Activated T-helper 2 cell treated with anti-CD3 and anti-CD28 coated beads, Interferon-gamma antibody, Interleukin-2, Interleukin-4, amounts not matched to agents 10 μg/mL and 5 μg/mL and 100 μg/mL, durations not matched to agents 14 hours and 24 hours and 36 hours (primary cell): ENCODE measurements at regions not wholly inside any gene's neighbourhood (a gene's known extent, or its start where the extent isn't known, plus 50 kb on each side); places are given as distances from the start of the nearest gene placed in this dataset.

Experiments
- DNase-seq: peaks from one replicate; pipeline ENCODE4 v3.0.0; 2021; ENCODE audit warnings: low spot score
- H3K27ac Mint-ChIP-seq: one replicate; pipeline ENCODE4 v1.8.0; 2021; ENCODE audit warnings: mixed read lengths
- H3K27me3 Mint-ChIP-seq: one replicate; pipeline ENCODE4 v1.8.0; 2021; ENCODE audit warnings: low read depth, mixed read lengths
- H3K36me3 Mint-ChIP-seq: one replicate; pipeline ENCODE4 v1.8.0; 2021; ENCODE audit warnings: low read depth, mixed read lengths
- H3K4me1 Mint-ChIP-seq: one replicate; pipeline ENCODE4 v1.8.0; 2021; ENCODE audit warnings: low read depth, mixed read lengths
- H3K4me3 Mint-ChIP-seq: one replicate; pipeline ENCODE4 v1.8.0; 2021; ENCODE audit warnings: low read depth, mild to moderate bottlenecking, moderate library complexity, mixed read lengths
- H3K9me3 Mint-ChIP-seq: one replicate; pipeline ENCODE4 v1.8.0; 2021; ENCODE audit warnings: mixed read lengths
- intact Hi-C: fragments of 100-400 bp; cut with micrococcal nuclease; formaldehyde crosslinking; loops from one replicate; pipeline ENCODE4 v1.15.1; 2023

DNA sequence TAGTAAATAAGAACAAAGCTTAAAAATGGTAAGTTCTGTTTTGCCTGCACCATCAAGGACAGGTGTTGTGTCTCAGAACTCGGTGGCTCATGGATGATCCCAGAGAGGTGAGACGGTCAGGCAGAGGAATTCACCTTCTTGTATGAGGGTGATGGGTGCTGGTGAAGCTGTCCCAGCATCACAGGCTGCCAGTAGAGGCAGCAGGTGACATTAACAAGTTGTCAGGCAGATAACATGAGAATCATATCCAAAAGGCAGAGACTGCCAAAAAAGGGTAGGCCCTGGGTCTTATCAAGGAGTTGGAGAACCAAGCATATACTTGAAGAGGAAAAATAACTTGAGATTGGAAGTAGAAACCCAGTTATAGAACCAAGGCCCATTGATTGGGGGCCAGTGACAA, 437.8 kb downstream of the DYNC2H1 start:
- intact Hi-C loops = no loop called here
- no peaks in the 10 kb centered on the region for H3K27me3 Mint-ChIP-seq
- H3K36me3 Mint-ChIP-seq = no peaks in the 10 kb centered on the region
- H3K4me3 Mint-ChIP-seq = no peak overlapping the region
- H3K4me1 Mint-ChIP-seq = no peaks in the 10 kb centered on the region
- DNase-seq = no peak
- H3K9me3 Mint-ChIP-seq = no peaks in the 10 kb centered on the region
- H3K27ac Mint-ChIP-seq = no peak overlapping the region

DNA sequence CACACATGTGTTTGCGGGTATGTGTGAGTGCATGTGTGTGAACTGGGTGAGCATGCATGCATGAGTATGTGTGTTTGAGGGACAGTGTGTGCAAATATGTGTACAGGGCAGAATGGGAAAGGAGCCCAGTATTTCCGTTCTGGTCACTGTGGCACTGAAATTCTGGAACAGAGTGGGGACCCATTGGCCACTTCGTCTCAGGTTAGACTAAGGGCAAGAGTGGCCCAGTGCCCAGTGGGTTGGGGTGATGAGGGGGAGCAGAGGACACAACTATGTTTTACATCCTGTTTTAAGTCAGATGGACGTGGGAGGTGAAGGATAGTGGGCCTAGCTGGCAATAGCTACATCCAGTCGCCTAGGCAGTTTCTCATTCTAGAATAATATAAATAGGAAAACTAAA, 438.5 kb downstream of the DYNC2H1 start:
- Mint-ChIP-seq H3K4me3 (no peak overlapping the region), H3K27ac (no peak overlapping the region), H3K36me3 (no peaks in the 10 kb centered on the region), H3K9me3 (no peaks in the 10 kb centered on the region), H3K4me1 (no peaks in the 10 kb centered on the region), H3K27me3 (no peaks in the 10 kb centered on the region)
- intact Hi-C loops = no loop called here
- DNase-seq = no peak

DNA sequence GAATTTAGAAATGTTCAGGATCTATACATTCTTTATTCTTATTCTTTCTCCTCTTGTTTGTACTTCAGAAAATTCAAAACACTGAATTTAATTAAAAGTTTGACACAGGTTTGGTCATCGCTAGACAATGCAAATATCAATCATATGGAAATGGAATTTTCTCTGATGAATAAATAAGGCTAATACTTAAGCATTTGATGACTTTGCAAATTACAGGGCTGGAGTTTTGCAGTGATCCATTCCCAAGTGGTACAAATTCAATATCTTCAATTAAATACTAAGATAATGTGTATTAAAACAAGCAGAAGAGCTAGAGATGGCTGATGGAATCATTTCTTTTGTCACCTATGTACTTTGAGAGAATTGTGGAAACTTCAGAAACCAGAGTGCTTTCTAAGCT, 439.6 kb downstream of the DYNC2H1 start:
- H3K27ac Mint-ChIP-seq = no peak overlapping the region
- H3K4me1 Mint-ChIP-seq = no peaks in the 10 kb centered on the region
- DNase-seq = no peak
- no peaks in the 10 kb centered on the region for H3K27me3 Mint-ChIP-seq
- no peaks in the 10 kb centered on the region for H3K9me3 Mint-ChIP-seq
- no peaks in the 10 kb centered on the region for H3K36me3 Mint-ChIP-seq
- intact Hi-C loops = no loop called here
- H3K4me3 Mint-ChIP-seq = no peak overlapping the region

DNA sequence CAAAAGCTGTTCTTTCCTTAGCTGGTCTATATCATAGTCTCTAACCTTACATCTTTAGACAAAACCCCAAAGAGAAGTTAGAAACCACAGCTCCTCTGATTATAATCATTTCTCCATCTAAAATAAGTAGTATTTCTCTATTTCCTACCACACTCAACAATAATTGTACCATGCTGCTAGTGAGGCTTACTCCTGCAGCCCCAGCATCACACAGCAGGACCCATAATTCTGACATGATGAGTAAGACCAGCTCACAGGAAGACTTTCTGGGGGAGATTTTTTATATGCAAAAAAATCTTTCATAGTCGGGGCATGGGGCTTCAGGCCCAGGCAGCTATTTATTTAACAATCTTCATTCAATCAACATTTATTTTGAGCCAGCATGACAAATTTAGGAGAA, 441.6 kb downstream of the DYNC2H1 start:
- Mint-ChIP-seq H3K9me3 (no peaks in the 10 kb centered on the region), H3K4me3 (no peak overlapping the region), H3K27ac (no peak overlapping the region), H3K4me1 (no peaks in the 10 kb centered on the region), H3K36me3 (no peaks in the 10 kb centered on the region), H3K27me3 (no peaks in the 10 kb centered on the region)
- intact Hi-C loops = no loop called here
- no peak for DNase-seq

DNA sequence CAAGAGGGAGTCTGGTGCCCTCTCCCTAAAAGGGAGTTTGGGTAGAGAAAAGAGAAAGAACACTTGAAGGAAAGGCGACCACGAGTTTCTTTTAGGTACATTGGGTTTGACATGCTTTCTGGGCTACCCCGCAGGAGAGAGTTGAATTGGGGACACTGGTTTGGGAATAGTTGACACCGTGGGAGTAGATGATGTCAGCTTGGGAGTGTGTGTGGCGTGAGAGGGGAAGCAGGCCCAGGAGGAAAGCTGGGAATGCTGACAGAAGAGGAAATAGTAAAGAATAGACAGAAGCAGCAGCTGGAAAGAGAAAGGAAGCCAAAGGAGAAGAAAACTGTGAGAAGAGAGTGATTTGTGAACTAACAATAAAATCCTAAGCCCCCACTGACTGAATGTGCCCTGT, 442.9 kb downstream of the DYNC2H1 start:
- H3K27me3 Mint-ChIP-seq = no peaks in the 10 kb centered on the region
- no peaks in the 10 kb centered on the region for H3K36me3 Mint-ChIP-seq
- H3K27ac Mint-ChIP-seq = no peak overlapping the region
- no peak for DNase-seq
- intact Hi-C loops = no loop called here
- H3K4me3 Mint-ChIP-seq = no peak overlapping the region
- no peaks in the 10 kb centered on the region for H3K9me3 Mint-ChIP-seq
- H3K4me1 Mint-ChIP-seq = no peaks in the 10 kb centered on the region

DNA sequence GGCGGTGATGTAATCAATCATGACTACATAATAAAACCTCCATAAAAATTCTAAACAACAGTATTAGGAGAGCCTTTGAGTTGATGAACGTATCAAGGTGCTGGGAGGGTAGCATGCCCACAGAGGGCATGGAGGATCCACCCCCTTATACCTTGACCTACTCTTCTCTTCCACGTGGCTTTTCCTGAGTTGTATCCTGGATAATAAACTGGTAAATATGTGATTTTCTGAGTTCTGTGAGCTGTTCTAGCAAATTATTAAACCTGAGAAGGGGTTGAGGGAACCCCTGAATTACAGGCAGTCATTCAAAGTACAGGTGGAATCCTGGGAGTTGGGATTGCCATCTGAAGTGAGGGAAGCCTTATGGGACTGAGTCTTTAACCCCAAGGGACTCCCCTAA, 446.9 kb downstream of the DYNC2H1 start:
- Mint-ChIP-seq H3K9me3 (no peaks in the 10 kb centered on the region), H3K36me3 (no peaks in the 10 kb centered on the region), H3K27ac (no peak overlapping the region), H3K4me1 (no peaks in the 10 kb centered on the region), H3K27me3 (no peaks in the 10 kb centered on the region), H3K4me3 (no peak overlapping the region)
- no peak for DNase-seq
- intact Hi-C loops = no loop called here

DNA sequence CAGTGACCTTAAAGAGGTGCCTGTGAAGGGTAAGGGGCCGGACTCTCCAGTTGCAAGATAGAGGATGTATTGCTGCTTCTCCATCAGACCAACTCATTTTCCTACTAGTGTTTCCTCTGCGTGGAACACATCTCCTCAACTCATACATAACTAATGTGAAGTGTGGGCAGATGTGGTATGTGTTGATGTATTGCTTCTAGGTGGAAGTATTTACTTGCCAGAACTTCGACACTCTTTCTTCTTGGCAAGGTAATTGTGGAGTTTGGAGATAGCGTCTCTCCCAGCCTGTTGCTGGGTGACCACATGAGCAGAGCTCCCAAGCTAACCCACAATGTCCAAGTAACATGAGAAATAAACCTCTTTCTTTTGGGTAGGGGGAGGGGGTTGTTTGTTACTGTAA, 456.9 kb downstream of the DYNC2H1 start:
- Mint-ChIP-seq H3K27me3 (no peaks in the 10 kb centered on the region), H3K4me1 (no peaks in the 10 kb centered on the region)
- intact Hi-C loops = no loop called here

DNA sequence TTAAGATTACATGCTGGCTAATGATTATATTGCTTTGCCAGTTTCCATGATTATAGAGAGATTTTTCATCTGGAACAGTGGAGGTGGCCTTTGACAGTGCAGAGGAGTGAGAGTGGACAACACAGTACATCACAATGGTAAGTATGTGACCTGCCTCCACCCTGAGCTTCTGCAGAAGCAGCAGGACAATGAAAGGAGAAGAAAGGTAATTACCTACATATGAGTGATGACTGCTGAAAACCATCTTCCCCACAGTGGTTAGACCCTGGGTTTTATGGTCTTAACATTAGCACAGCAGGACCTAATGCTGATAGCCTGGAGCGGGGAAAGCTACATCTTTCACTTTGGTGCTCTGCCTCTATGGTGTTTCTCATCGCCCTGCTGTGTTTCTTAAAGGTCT, 454.7 kb upstream of the DDI1 start:
- H3K27me3 Mint-ChIP-seq = no peaks in the 10 kb centered on the region
- H3K36me3 Mint-ChIP-seq = no peaks in the 10 kb centered on the region
- no peak overlapping the region for H3K4me3 Mint-ChIP-seq
- H3K9me3 Mint-ChIP-seq = peaks cover 5% of the 10 kb centered on the region
- no peak for DNase-seq
- intact Hi-C loops = no loop called here
- H3K4me1 Mint-ChIP-seq = no peaks in the 10 kb centered on the region
- H3K27ac Mint-ChIP-seq = no peak overlapping the region

More for the DNA sequence above, 456.9 kb downstream of the DYNC2H1 start:
- H3K36me3 Mint-ChIP-seq = no peaks in the 10 kb centered on the region
- no peak overlapping the region for H3K4me3 Mint-ChIP-seq
- no peak for DNase-seq
- H3K9me3 Mint-ChIP-seq = no peaks in the 10 kb centered on the region
- no peak overlapping the region for H3K27ac Mint-ChIP-seq

DNA sequence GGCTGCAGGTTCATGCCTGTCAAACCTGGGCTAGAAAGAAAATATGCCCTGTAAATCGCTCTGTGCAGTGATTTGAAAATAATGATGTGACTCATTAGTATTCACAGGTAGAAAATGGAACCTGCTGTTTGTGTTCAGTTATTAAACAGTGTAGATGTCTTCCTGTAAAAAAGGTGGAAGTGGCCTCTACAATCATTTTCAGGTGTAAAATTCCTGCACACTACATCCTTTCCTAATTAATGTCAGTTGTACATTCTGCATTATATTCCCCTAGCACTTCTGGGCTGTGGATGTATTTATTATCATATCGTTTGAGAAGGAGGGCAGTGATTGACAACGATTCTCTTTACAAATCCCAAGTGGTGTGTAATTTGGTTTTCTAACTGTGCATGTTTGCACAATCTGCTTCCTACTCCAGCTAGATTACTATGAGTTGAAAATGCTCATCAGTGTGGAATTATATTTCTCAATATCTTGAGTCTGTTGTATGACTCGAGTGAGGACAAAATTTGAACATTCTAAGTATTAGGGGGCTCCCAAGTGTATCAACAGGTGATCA, 454.0 kb upstream of the DDI1 start:
- no peak overlapping the region for H3K4me3 Mint-ChIP-seq
- no peaks in the 10 kb centered on the region for H3K4me1 Mint-ChIP-seq
- H3K36me3 Mint-ChIP-seq = no peaks in the 10 kb centered on the region
- no peaks in the 10 kb centered on the region for H3K27me3 Mint-ChIP-seq
- no peak overlapping the region for H3K27ac Mint-ChIP-seq
- no peak for DNase-seq
- intact Hi-C loops = no loop called here
- H3K9me3 Mint-ChIP-seq = peaks cover 5% of the 10 kb centered on the region

DNA sequence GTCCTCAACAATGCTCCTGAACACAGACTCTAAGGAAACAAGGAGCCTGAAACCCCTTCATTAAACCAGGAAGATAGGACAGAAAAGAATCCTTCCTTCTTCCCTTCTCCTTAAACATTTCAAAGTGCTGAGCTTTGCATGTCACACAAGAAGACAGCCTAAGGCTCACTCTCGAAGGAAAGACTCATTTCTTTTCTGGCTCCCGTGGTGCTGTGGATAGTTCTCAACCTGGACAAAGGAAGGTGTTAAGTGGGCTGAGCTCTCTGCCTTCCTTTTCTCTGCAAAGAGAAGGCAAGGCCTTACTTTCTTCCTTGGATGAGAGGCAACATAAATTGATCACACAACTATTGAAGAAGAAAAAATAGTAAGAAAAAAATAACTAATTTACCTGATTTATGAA, 452.4 kb upstream of the DDI1 start:
- DNase-seq = no peak
- no peaks in the 10 kb centered on the region for H3K27me3 Mint-ChIP-seq
- peaks cover 5% of the 10 kb centered on the region for H3K9me3 Mint-ChIP-seq
- no peaks in the 10 kb centered on the region for H3K36me3 Mint-ChIP-seq
- intact Hi-C loops = no loop called here
- H3K4me3 Mint-ChIP-seq = no peak overlapping the region
- H3K4me1 Mint-ChIP-seq = no peaks in the 10 kb centered on the region
- no peak overlapping the region for H3K27ac Mint-ChIP-seq

DNA sequence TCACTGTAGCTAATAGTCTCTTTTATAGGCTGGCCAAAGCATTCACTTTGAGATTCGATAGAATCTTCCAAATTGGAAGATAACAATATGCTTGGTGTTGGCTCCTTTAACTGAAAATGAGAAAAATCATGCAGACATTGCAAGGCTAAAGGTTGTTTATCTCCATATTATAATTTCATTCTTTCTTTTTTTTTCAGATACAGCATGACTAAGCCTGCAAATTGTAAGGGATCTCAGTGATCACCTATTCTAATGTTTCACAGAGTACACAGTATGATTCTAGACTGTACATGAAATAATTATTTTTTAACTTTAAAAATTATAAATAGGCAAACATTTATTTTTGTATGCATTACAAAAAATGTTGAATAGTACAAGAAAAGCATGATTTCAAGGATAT, 451.7 kb upstream of the DDI1 start:
- Mint-ChIP-seq H3K4me1 (no peaks in the 10 kb centered on the region), H3K27me3 (no peaks in the 10 kb centered on the region), H3K27ac (no peak overlapping the region), H3K9me3 (peaks cover 5% of the 10 kb centered on the region), H3K36me3 (no peaks in the 10 kb centered on the region), H3K4me3 (no peak overlapping the region)
- intact Hi-C loops = no loop called here
- DNase-seq = no peak

DNA sequence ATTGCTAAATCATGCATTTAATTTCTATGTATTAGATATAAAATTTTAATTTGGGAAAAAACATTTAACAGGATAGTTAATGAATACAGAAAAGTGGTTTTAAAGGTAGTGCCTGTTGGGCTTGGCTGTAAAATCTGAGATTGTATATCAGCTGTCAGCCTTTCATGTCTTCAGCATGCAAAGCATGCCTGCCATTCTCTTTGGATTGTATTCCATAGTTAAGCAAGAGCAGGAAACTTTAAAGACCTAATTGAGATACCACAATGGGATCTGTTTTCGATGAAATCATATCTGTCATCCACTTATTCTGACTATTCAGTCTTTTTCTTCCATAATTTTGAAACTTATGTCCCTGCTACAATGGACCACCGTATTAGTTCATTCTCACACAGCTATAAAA, 451.0 kb upstream of the DDI1 start:
- Mint-ChIP-seq H3K27ac (no peak overlapping the region), H3K36me3 (no peaks in the 10 kb centered on the region), H3K4me1 (no peaks in the 10 kb centered on the region), H3K27me3 (no peaks in the 10 kb centered on the region), H3K4me3 (no peak overlapping the region), H3K9me3 (no peaks in the 10 kb centered on the region)
- intact Hi-C loops = no loop called here
- DNase-seq = no peak

DNA sequence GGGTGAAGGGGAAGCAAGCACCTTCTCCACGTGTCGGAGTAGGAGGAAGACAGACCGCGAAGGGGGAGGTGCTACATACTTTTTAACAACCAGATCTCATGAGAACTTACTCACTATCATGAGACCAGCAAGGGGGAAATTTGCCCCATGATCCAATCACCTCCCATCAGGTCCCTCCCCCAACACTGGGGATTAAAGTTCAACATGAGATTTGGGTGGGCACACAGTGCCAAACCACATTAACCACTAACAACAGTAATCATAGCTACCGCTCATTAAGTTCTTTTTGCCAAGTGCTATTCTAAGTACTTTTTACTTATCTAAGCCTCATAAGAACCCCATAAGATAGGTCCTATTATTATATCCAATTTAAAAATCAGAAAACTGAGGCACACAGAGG, 450.5 kb upstream of the DDI1 start:
- Mint-ChIP-seq H3K9me3 (no peaks in the 10 kb centered on the region), H3K4me1 (no peaks in the 10 kb centered on the region), H3K27ac (no peak overlapping the region), H3K27me3 (no peaks in the 10 kb centered on the region), H3K4me3 (no peak overlapping the region), H3K36me3 (no peaks in the 10 kb centered on the region)
- intact Hi-C loops = no loop called here
- DNase-seq = no peak

DNA sequence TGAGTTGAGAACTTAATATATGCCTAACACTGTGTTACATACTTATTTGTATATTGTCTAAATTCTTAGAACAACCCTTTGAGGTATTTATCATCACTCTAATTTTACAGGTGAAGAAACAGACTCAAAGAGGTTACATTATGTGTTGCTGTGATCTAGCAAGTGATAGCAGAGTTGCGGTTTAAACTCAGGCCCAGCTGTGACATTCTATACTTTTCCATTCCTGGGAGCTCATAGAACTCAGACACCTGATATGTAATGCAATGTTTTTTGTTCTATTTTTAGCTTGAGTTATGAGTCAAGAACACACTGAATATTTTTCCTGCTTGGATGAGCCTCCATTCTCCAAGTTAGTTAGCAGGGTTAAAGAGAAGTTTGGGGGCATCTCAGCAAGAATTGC, 449.7 kb upstream of the DDI1 start:
- Mint-ChIP-seq H3K4me3 (no peak overlapping the region), H3K4me1 (no peaks in the 10 kb centered on the region), H3K9me3 (no peaks in the 10 kb centered on the region), H3K36me3 (no peaks in the 10 kb centered on the region), H3K27me3 (no peaks in the 10 kb centered on the region), H3K27ac (no peak overlapping the region)
- no peak for DNase-seq
- intact Hi-C loops = no loop called here
